ENCODE measurements at regions not wholly inside any gene's neighbourhood (a gene's known extent, or its start where the extent isn't known, plus 50 kb on each side); places are given as distances from the start of the nearest gene placed in this dataset.

GRCh38 chr5:67720162-67720772, 495.3 kb upstream of the PIK3R1 start:
- H2BK12ac ChIP-seq (ENCODE audit: insufficient read length, low read depth, low read length): no peak overlapping the region
- no peaks in the 10 kb centered on the region for H3K4me1 ChIP-seq (ENCODE audit: insufficient read depth, low read length)
- H3K18ac ChIP-seq (ENCODE audit: insufficient read length, low read depth, low read length): no peak overlapping the region
- no peak overlapping the region for H2BK5ac ChIP-seq (ENCODE audit: insufficient read length, low read length)
- no peaks in the 10 kb centered on the region for H3K4me1 Mint-ChIP-seq
- no peaks in the 10 kb centered on the region for H3K9me3 ChIP-seq (ENCODE audit: control insufficient read depth, low read depth, low read length)
- H3K27me3 ChIP-seq (ENCODE audit: insufficient read depth, low read length): no peaks in the 10 kb centered on the region
- H4K91ac ChIP-seq (ENCODE audit: insufficient read length, low read depth, low read length): no peak overlapping the region
- no peak overlapping the region for H2AFZ ChIP-seq (ENCODE audit: low read length)
- no peak overlapping the region for H3K4ac ChIP-seq (ENCODE audit: low read depth, low read length)
- H3K36me3 Mint-ChIP-seq (ENCODE audit: insufficient read depth in 1 of 3, low read depth in 3 of 3): peaks cover 0 to 4% (median 3%) of the 10 kb centered on the region in 3 experiments; a peak in 2 of 7 replicates
- H3K14ac ChIP-seq (ENCODE audit: insufficient read depth, low read length): no peak overlapping the region
- TF ChIP-seq CTCF (conservative IDR thresholded peaks at IDR 0.05): no peak
- H4K8ac ChIP-seq (replicated peaks; ENCODE audit: insufficient read length, low read depth, low read length): no peak overlapping the region
- no peak overlapping the region for H2BK120ac ChIP-seq (ENCODE audit: low read depth, low read length, poor library complexity, severe bottlenecking)
- H3K79me1 ChIP-seq (ENCODE audit: insufficient read depth, low read depth, low read length, poor library complexity, severe bottlenecking): no peaks in the 10 kb centered on the region
- no peak overlapping the region for H2BK20ac ChIP-seq (ENCODE audit: low read depth, low read length, poor library complexity, severe bottlenecking)
- H4K5ac ChIP-seq (ENCODE audit: insufficient read length, low read depth, low read length): no peak overlapping the region
- no peak overlapping the region for H3K4me3 Mint-ChIP-seq
- no peak overlapping the region for H3K27ac Mint-ChIP-seq
- no peak overlapping the region for H3T11ph ChIP-seq (ENCODE audit: low read length)
- no peak for DNase-seq
- no peak overlapping the region for H3K9ac ChIP-seq (ENCODE audit: extremely low read depth, insufficient read length, low read length)
- H3K56ac ChIP-seq (ENCODE audit: insufficient read length, low read depth, low read length): no peak overlapping the region
- no peaks in the 10 kb centered on the region for H3K23me2 ChIP-seq (ENCODE audit: insufficient read length, low read depth, low read length, poor library complexity, severe bottlenecking)
- no peak overlapping the region for H3K4me2 ChIP-seq (ENCODE audit: insufficient read depth, insufficient read length, low read length)
- no peak overlapping the region for H2AK5ac ChIP-seq (ENCODE audit: insufficient read length, low read length)
- H3K23ac ChIP-seq (ENCODE audit: insufficient read length, low read depth, low read length): no peak overlapping the region
- H3K79me2 ChIP-seq (ENCODE audit: insufficient read depth, low read length): no peaks in the 10 kb centered on the region
- no peaks in the 10 kb centered on the region for H4K20me1 ChIP-seq (ENCODE audit: control insufficient read depth, insufficient read depth, insufficient read length)
- no peak overlapping the region for H2BK15ac ChIP-seq (ENCODE audit: low read depth, low read length)
- 100% methylated on average over 1 of the region's 2 CpGs for WGBS (ENCODE audit: extremely low coverage, insufficient read length, low lambda C conversion rate)
- no peaks in the 10 kb centered on the region for H3K9me3 Mint-ChIP-seq
- H3K27ac ChIP-seq (ENCODE audit: insufficient read length, low read depth, low read length): no peak overlapping the region
- no peaks in the 10 kb centered on the region for H3K27me3 Mint-ChIP-seq (ENCODE audit: low read depth)
